H1 (cell line): ENCODE measurements at regions not wholly inside any gene's neighbourhood (a gene's known extent, or its start where the extent isn't known, plus 50 kb on each side); places are given as distances from the start of the nearest gene placed in this dataset.

Experiments used
- CTCF ChIP-seq, 3 experiments: IDR thresholded peaks; 1 replicate in 2 of 3; 2 replicates in 1 of 3; pipeline versions ENCODE4 v1.5.1 to v1.6.1; 2011; ENCODE audit warnings: low read length in 3 of 3, mild to moderate bottlenecking in 3 of 3, inconsistent platforms in 2 of 3, low read depth in 1 of 3, moderate library complexity in 1 of 3; ENCODE audit not compliant: insufficient read depth in 1 of 3; ENCODE audit errors: control extremely low read depth in 1 of 3
- EZH2 ChIP-seq: fragments of 200-600 bp; sonication (generic); IDR thresholded peaks from 2 replicates; pipeline ENCODE4 v1.7.1; 2012; ENCODE audit warnings: low read depth, mild to moderate bottlenecking, moderate library complexity, low read length, inconsistent platforms; ENCODE audit not compliant: severe bottlenecking
- POLR2AphosphoS5 ChIP-seq: IDR thresholded peaks from 2 replicates; pipeline ENCODE4 v1.6.1; 2011; ENCODE audit warnings: low read depth, low read length
- RAD21 ChIP-seq, 2 experiments: IDR thresholded peaks in 1 of 2; conservative IDR thresholded peaks in 1 of 2; 2 replicates each; pipeline ENCODE4 v1.6.1; 2011; ENCODE audit warnings: low read depth in 2 of 2, low read length in 2 of 2, improper control_type of control experiment in 1 of 2, inconsistent platforms in 1 of 2, mild to moderate bottlenecking in 1 of 2, moderate library complexity in 1 of 2
- SRF ChIP-seq: IDR thresholded peaks from 2 replicates; pipeline ENCODE4 v1.6.1; 2011; ENCODE audit warnings: mild to moderate bottlenecking, low read depth, low read length, moderate library complexity

GRCh38 chr2:145822892-145823534 lies 1303.1 kb upstream of the ZEB2 start:
- TF ChIP-seq POLR2AphosphoS5 (no peak), RAD21 (IDR thresholded peaks at IDR 0.05 in 1 of 2, conservative IDR thresholded peaks at IDR 0.05 in 1 of 2; ENCODE audit: low read depth in 2 of 2, low read length in 2 of 2) (no peak), EZH2 (no peak), SRF (no peak), CTCF (IDR thresholded peaks at IDR 0.05; ENCODE audit: control extremely low read depth in 1 of 3, insufficient read depth in 1 of 3, low read depth in 1 of 3, low read length in 3 of 3) (no peak)
